ENCODE measurements at regions not wholly inside any gene's neighbourhood (a gene's known extent, or its start where the extent isn't known, plus 50 kb on each side); places are given as distances from the start of the nearest gene placed in this dataset.

GRCh38 chr3:28080716-28081115 lies 160.7 kb upstream of the CMC1 start:
- no peak for TF ChIP-seq CTCF (CRISPR knock-in tag; IDR thresholded peaks at IDR 0.05)
- TF ChIP-seq FOXO4 (CRISPR knock-in tag; conservative IDR thresholded peaks at IDR 0.05), result no peak
- no peak for TF ChIP-seq ZBTB8A (CRISPR knock-in tag; IDR thresholded peaks at IDR 0.05; ENCODE audit: borderline replicate concordance, low read depth)
- TF ChIP-seq ZNF232 (CRISPR knock-in tag; IDR thresholded peaks at IDR 0.05; ENCODE audit: borderline replicate concordance), result no peak
- TF ChIP-seq ATF3 (CRISPR knock-in tag; IDR thresholded peaks at IDR 0.05), result no peak
- TF ChIP-seq EZH2 (conservative IDR thresholded peaks at IDR 0.05; ENCODE audit: low read depth, low read length), result no peak
- TF ChIP-seq POLR2A (IDR thresholded peaks at IDR 0.05; ENCODE audit: insufficient read depth in 1 of 2, low read depth in 2 of 2, low read length in 2 of 2), result no peak
- TF ChIP-seq, protein P1, sequence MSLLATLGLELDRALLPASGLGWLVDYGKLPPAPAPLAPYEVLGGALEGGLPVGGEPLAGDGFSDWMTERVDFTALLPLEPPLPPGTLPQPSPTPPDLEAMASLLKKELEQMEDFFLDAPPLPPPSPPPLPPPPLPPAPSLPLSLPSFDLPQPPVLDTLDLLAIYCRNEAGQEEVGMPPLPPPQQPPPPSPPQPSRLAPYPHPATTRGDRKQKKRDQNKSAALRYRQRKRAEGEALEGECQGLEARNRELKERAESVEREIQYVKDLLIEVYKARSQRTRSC (CRISPR knock-in tag; IDR thresholded peaks at IDR 0.05; ENCODE audit: low read depth), result no peak
- TF ChIP-seq ZNF24 (IDR thresholded peaks at IDR 0.05), result no peak
- TF ChIP-seq PTBP1 (IDR thresholded peaks at IDR 0.05; ENCODE audit: low read depth, low read length, poor library complexity, severe bottlenecking), result no peak
- TF ChIP-seq ZNF362 (CRISPR knock-in tag; IDR thresholded peaks at IDR 0.05; ENCODE audit: borderline replicate concordance), result no peak
- no peak for TF ChIP-seq POLR2G (IDR thresholded peaks at IDR 0.05; ENCODE audit: low read depth, low read length)
- no peak for TF ChIP-seq TAF15 (IDR thresholded peaks at IDR 0.05; ENCODE audit: low read depth, low read length, poor library complexity, severe bottlenecking)

All from HepG2 (cell line).